ENCODE measurements at regions not wholly inside any gene's neighbourhood (a gene's known extent, or its start where the extent isn't known, plus 50 kb on each side); places are given as distances from the start of the nearest gene placed in this dataset.

DNA sequence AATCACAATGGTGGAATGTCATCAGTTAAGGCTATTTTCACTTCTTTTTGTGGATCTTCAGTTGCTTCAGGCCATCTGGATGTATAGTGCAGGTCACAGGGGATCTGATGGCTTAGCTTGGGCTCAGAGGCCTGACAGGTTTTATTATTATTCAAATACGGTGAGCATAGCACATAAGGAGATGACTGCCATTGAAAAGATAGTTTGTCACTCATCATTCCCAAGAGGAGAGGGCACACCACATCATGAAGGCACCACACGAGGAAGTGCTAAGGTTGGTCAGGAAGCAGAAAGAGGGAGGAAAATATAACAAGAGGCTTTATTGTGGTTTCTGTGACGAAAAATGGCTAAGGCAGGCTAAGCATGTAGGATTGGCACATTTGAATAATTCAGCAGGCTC is 131.4 kb downstream of the CD8B2 start:
- TF ChIP-seq POLR2A (IDR thresholded peaks at IDR 0.05) = no peak
- TF ChIP-seq, protein P1, sequence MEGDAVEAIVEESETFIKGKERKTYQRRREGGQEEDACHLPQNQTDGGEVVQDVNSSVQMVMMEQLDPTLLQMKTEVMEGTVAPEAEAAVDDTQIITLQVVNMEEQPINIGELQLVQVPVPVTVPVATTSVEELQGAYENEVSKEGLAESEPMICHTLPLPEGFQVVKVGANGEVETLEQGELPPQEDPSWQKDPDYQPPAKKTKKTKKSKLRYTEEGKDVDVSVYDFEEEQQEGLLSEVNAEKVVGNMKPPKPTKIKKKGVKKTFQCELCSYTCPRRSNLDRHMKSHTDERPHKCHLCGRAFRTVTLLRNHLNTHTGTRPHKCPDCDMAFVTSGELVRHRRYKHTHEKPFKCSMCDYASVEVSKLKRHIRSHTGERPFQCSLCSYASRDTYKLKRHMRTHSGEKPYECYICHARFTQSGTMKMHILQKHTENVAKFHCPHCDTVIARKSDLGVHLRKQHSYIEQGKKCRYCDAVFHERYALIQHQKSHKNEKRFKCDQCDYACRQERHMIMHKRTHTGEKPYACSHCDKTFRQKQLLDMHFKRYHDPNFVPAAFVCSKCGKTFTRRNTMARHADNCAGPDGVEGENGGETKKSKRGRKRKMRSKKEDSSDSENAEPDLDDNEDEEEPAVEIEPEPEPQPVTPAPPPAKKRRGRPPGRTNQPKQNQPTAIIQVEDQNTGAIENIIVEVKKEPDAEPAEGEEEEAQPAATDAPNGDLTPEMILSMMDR (IDR thresholded peaks at IDR 0.05) = no peak
